Thyroid gland (tissue), 4 donors: ENCODE measurements at regions not wholly inside any gene's neighbourhood (a gene's known extent, or its start where the extent isn't known, plus 50 kb on each side); places are given as distances from the start of the nearest gene placed in this dataset.
"Not testable (repeated sequence)": the region's sequence is repeated elsewhere in the genome, so short reads cannot be mapped to it uniquely, and the experiment has no call there.

Experiments
- DNase-seq, 2 donors: peaks; one replicate each; pipeline ENCODE4 v3.0.0-alpha.2; 2019
- H3K27ac ChIP-seq, 3 donors: fragments of 200-600 bp; sonication (generic); 1 replicate in 2 of 3; 2 replicates in 1 of 3; pipeline ENCODE4 v1.5.1; 2016 to 2019; ENCODE audit warnings: mild to moderate bottlenecking in 1 of 3, moderate library complexity in 1 of 3
- H3K27me3 ChIP-seq: fragments of 200-600 bp; sonication (generic); one replicate; pipeline ENCODE4 v1.5.1; 2019
- H3K36me3 ChIP-seq, 2 donors: fragments of 200-600 bp; sonication (generic); one replicate each; pipeline ENCODE4 v1.5.1; 2016 to 2019
- H3K4me1 ChIP-seq, 2 donors: fragments of 200-600 bp; sonication (generic); one replicate each; pipeline ENCODE4 v1.5.1; 2017 to 2019
- H3K4me3 ChIP-seq, 3 donors: fragments of 200-600 bp; sonication (generic); replicated peaks in 1 of 3; 1 replicate in 2 of 3; 2 replicates in 1 of 3; pipeline ENCODE4 v1.5.1; 2016; ENCODE audit warnings: mild to moderate bottlenecking in 1 of 3
- H3K9me3 ChIP-seq: fragments of 200-600 bp; sonication (generic); one replicate; pipeline ENCODE4 v1.5.1; 2017
- CTCF ChIP-seq, 6 experiments: fragments of 200-600 bp in 3 of 6; fragments of 450-650 bp in 3 of 6; sonication (generic) in 3 of 6; IDR thresholded peaks; one replicate each; pipeline ENCODE4 v1.5.1; 2016 to 2019; ENCODE audit warnings: antibody characterized with exemption in 6 of 6, mild to moderate bottlenecking in 2 of 6, inconsistent platforms in 1 of 6, moderate library complexity in 1 of 6
- POLR2A ChIP-seq, 2 donors: fragments of 450-650 bp; IDR thresholded peaks; one replicate each; pipeline ENCODE4 v1.6.1; 2017; ENCODE audit warnings: antibody characterized with exemption in 2 of 2, mild to moderate bottlenecking in 2 of 2, moderate library complexity in 1 of 2
- WGBS, 2 donors: methylation state at CpG; one replicate each; pipeline ENCODE4 v1.1.5; 2017; 5-methylcytosine and 5-hydroxymethylcytosine counted together
- intact Hi-C: fragments of 100-400 bp; cut with DNase I; formaldehyde crosslinking; loops from one replicate; pipeline ENCODE4 v1.15.1; 2023

GRCh38 chr6:978937-979685 lies 286.2 kb upstream of the EXOC2 start:
- no peaks in the 10 kb centered on the region for H3K4me1 ChIP-seq
- WGBS, 2 donors, result 82 to 83% methylated on average over 4 of the region's 4 CpGs
- H3K9me3 ChIP-seq, result no peaks in the 10 kb centered on the region
- DNase-seq, result no peak
- H3K27me3 ChIP-seq, result no peaks in the 10 kb centered on the region
- no peak overlapping the region for H3K27ac ChIP-seq
- H3K36me3 ChIP-seq, result no peaks in the 10 kb centered on the region
- TF ChIP-seq CTCF (IDR thresholded peaks at IDR 0.05) (no peak), POLR2A (IDR thresholded peaks at IDR 0.05) (no peak)
- intact Hi-C loops, result no loop called here
- no peak overlapping the region for H3K4me3 ChIP-seq

GRCh38 chr6:977226-977625 lies 284.3 kb upstream of the EXOC2 start:
- H3K27me3 ChIP-seq, H3K4me3 ChIP-seq, H3K36me3 ChIP-seq, H3K27ac ChIP-seq, DNase-seq, H3K9me3 ChIP-seq, intact Hi-C loops, H3K4me1 ChIP-seq: not testable (repeated sequence)

GRCh38 chr6:971981-972640 lies 279.2 kb upstream of the EXOC2 start:
- 85 to 88% methylated on average over 17 of the region's 17 CpGs for WGBS, 2 donors
- no peak for DNase-seq
- TF ChIP-seq POLR2A (IDR thresholded peaks at IDR 0.05) (no peak), CTCF (IDR thresholded peaks at IDR 0.05) (no peak)
- intact Hi-C loops, result no loop called here
- no peaks in the 10 kb centered on the region for H3K27me3 ChIP-seq
- peaks cover 0 to 5% of the 10 kb centered on the region in 2 donors for H3K4me1 ChIP-seq
- H3K9me3 ChIP-seq, result no peaks in the 10 kb centered on the region
- no peak overlapping the region for H3K27ac ChIP-seq
- no peak overlapping the region for H3K4me3 ChIP-seq
- no peaks in the 10 kb centered on the region for H3K36me3 ChIP-seq

- intact Hi-C loops, result no loop called here
- H3K27ac ChIP-seq, result no peak overlapping the region
- no peaks in the 10 kb centered on the region for H3K27me3 ChIP-seq
- WGBS, 2 donors, result 46 to 52% methylated on average over 7 of the region's 7 CpGs
- H3K4me3 ChIP-seq, result no peak overlapping the region
- DNase-seq, result peak; percentile 45 to 56
- H3K36me3 ChIP-seq, result no peaks in the 10 kb centered on the region
- peaks cover 0 to 5% of the 10 kb centered on the region in 2 donors for H3K4me1 ChIP-seq
- no peaks in the 10 kb centered on the region for H3K9me3 ChIP-seq
- TF ChIP-seq POLR2A (IDR thresholded peaks at IDR 0.05) (no peak), CTCF (IDR thresholded peaks at IDR 0.05) (no peak)
Measured at GRCh38 chr6:968791-969190, 275.9 kb upstream of the EXOC2 start.

- DNase-seq, result no peak
- H3K9me3 ChIP-seq, result no peaks in the 10 kb centered on the region
- TF ChIP-seq CTCF (IDR thresholded peaks at IDR 0.05) (no peak), POLR2A (IDR thresholded peaks at IDR 0.05) (no peak)
- H3K27me3 ChIP-seq, result no peaks in the 10 kb centered on the region
- peaks cover 0 to 5% of the 10 kb centered on the region in 2 donors for H3K4me1 ChIP-seq
- H3K4me3 ChIP-seq, result no peak overlapping the region
- 89% methylated on average over 4 of the region's 4 CpGs for WGBS, 2 donors
- H3K27ac ChIP-seq, result no peak overlapping the region
- no peaks in the 10 kb centered on the region for H3K36me3 ChIP-seq
- intact Hi-C loops, result no loop called here
Measured at GRCh38 chr6:967701-968100, 274.8 kb upstream of the EXOC2 start.
